ENCODE measurements at regions not wholly inside any gene's neighbourhood (a gene's known extent, or its start where the extent isn't known, plus 50 kb on each side); places are given as distances from the start of the nearest gene placed in this dataset.

DNA sequence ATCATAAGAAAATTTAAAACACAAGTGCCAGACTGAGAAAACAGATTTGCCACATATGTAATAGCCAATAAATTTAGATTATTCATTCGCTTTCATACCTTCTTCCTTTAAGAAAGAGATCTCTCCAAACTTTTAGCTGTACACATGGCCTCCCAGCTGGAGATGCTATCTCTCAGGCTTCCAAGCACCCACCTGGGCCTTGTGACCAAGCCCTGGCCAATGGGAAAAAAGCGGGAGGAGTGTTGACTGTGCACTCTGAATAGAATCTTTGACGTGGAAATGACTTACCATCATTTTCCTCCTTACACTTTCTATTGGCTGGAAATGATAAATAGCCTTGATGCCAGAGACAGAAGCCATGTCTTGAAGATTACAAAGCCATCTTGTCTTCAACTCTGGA lies 1106.6 kb downstream of the TBL1XR1 start:
- ChIA-PET POLR2A (no interaction called here), CTCF (no interaction called here)
- Mint-ChIP-seq H3K4me1 (ENCODE audit: low read depth) (no peaks in the 10 kb centered on the region), H3K36me3 (no peaks in the 10 kb centered on the region), H3K27me3 (no peaks in the 10 kb centered on the region), H3K4me3 (no peak overlapping the region), H3K27ac (no peak overlapping the region), H3K9me3 (peaks cover 3% of the 10 kb centered on the region)
- intact Hi-C loops (cut with micrococcal nuclease): no loop called here
- DNase-seq: no peak

DNA sequence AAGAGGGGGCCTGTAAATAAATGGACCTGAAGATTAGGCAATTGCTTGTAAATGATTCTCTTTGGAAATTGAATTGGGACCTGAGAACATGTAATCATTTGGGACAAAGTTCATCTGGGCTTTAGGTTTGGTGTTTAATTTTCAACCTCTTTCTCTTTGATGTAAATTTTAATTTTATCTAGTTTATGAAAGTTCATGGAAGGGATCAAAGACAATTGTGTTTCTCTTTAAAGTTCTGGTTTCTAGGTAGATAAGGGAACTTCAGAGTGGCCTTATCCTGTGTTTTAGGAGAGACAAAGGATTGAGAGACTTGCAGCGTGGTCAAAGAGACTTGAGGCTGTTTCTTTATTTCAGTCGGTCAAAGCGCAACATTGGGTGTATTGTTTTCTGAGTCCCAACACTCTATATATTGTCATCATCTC lies 1108.3 kb downstream of the TBL1XR1 start:
- ChIA-PET POLR2A (no interaction called here), CTCF (no interaction called here)
- H3K9me3 Mint-ChIP-seq: peaks cover under 1% of the 10 kb centered on the region
- no peaks in the 10 kb centered on the region for H3K36me3 Mint-ChIP-seq
- no peaks in the 10 kb centered on the region for H3K27me3 Mint-ChIP-seq
- intact Hi-C loops (cut with micrococcal nuclease): no loop called here
- DNase-seq: no peak
- no peak overlapping the region for H3K4me3 Mint-ChIP-seq
- no peak overlapping the region for H3K27ac Mint-ChIP-seq
- H3K4me1 Mint-ChIP-seq (ENCODE audit: low read depth): no peaks in the 10 kb centered on the region

- Mint-ChIP-seq H3K27ac (no peak overlapping the region), H3K4me1 (ENCODE audit: low read depth) (no peaks in the 10 kb centered on the region), H3K36me3 (no peaks in the 10 kb centered on the region), H3K9me3 (no peaks in the 10 kb centered on the region), H3K27me3 (no peaks in the 10 kb centered on the region), H3K4me3 (no peak overlapping the region)
- no peak for DNase-seq
- CTCF ChIA-PET: no interaction called here
- intact Hi-C loops (cut with micrococcal nuclease): no loop called here
- POLR2A ChIA-PET: no interaction called here
Measured at GRCh38 chr3:176087066-176087697, 1110.1 kb downstream of the TBL1XR1 start.

DNA sequence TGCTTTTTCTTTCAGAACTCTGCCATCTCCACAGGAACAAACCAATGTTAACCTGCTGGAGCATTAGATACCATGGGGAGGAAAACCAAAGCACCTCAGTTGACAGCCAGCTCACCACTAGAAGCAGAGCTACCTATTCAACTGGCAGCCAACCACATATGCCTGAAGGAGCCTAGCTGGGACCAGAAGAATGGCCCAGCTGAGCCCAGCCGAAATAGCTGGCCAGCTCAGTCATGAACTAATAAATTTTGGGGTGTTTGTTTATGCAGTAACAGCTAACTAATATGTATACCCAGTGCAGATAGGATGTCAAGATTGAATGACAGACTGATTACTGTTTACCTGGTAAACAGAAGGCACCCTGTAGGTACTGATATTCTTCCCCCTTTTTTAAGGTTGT lies 1117.5 kb downstream of the TBL1XR1 start:
- ChIA-PET CTCF (no interaction called here), POLR2A (no interaction called here)
- Mint-ChIP-seq H3K27ac (no peak overlapping the region), H3K27me3 (no peaks in the 10 kb centered on the region), H3K4me3 (no peak overlapping the region), H3K4me1 (ENCODE audit: low read depth) (no peaks in the 10 kb centered on the region), H3K9me3 (peaks cover 9% of the 10 kb centered on the region), H3K36me3 (no peaks in the 10 kb centered on the region)
- intact Hi-C loops (cut with micrococcal nuclease): no loop called here
- no peak for DNase-seq

- ChIA-PET CTCF (no interaction called here), POLR2A (no interaction called here)
- intact Hi-C loops (cut with micrococcal nuclease): no loop called here
- Mint-ChIP-seq H3K4me3 (no peak overlapping the region), H3K4me1 (ENCODE audit: low read depth) (no peaks in the 10 kb centered on the region), H3K36me3 (no peaks in the 10 kb centered on the region), H3K27ac (no peak overlapping the region), H3K27me3 (no peaks in the 10 kb centered on the region), H3K9me3 (peaks cover 9% of the 10 kb centered on the region)
- no peak for DNase-seq
Measured at GRCh38 chr3:176078906-176079305, 1118.4 kb downstream of the TBL1XR1 start.

GRCh38 chr3:176075491-176075890 lies 1121.8 kb downstream of the TBL1XR1 start:
- no peak for DNase-seq
- Mint-ChIP-seq H3K27ac (no peak overlapping the region), H3K36me3 (no peaks in the 10 kb centered on the region), H3K4me3 (no peak overlapping the region), H3K27me3 (no peaks in the 10 kb centered on the region), H3K4me1 (ENCODE audit: low read depth) (no peaks in the 10 kb centered on the region), H3K9me3 (peaks cover 13% of the 10 kb centered on the region)
- intact Hi-C loops (cut with micrococcal nuclease): no loop called here
- ChIA-PET CTCF (no interaction called here), POLR2A (no interaction called here)

DNA sequence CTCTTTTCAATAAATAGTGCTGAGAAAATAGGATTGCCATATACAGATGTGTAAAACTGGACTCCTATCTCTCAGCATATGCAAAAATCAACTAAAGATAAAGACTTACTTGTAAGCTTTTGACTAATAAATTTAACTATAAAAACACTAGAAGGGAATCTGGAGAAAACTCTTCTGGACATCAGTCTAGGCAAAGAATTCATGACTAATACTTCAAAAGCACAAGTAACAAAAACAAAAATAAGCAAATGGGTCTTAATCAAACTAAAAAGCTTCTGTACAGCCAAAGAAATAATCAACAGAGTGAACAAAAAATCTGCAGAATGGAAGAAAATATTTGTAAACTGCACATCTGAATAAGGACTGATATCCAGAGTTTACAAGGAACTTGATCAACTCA lies 1122.2 kb downstream of the TBL1XR1 start:
- ChIA-PET CTCF (no interaction called here), POLR2A (no interaction called here)
- no peak for DNase-seq
- intact Hi-C loops (cut with micrococcal nuclease): no loop called here
- H3K27me3 Mint-ChIP-seq: no peaks in the 10 kb centered on the region
- H3K9me3 Mint-ChIP-seq: peaks cover 10% of the 10 kb centered on the region
- no peak overlapping the region for H3K4me3 Mint-ChIP-seq
- no peaks in the 10 kb centered on the region for H3K36me3 Mint-ChIP-seq
- no peaks in the 10 kb centered on the region for H3K4me1 Mint-ChIP-seq (ENCODE audit: low read depth)
- no peak overlapping the region for H3K27ac Mint-ChIP-seq

DNA sequence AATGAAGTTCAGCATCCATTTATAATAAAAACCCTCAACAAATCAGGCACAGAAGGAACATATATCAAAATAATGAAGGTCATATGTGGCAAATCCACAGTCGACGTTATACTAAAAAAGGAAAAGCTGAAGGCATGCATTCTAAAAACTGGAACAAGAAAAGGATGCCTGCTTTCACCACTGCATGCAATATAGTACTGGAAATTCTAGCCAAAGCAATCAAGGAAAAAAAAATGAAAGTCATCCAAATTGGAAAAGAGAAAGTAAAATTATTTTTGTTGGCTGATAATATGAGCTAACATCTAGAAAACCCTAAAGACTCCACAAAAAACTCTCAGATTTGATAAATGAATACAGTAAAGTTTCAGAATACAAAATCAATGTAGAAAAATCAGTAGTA lies 1123.2 kb downstream of the TBL1XR1 start:
- Mint-ChIP-seq H3K27me3 (no peaks in the 10 kb centered on the region), H3K4me3 (no peak overlapping the region), H3K9me3 (peaks cover 10% of the 10 kb centered on the region), H3K4me1 (ENCODE audit: low read depth) (no peaks in the 10 kb centered on the region), H3K36me3 (no peaks in the 10 kb centered on the region), H3K27ac (no peak overlapping the region)
- ChIA-PET POLR2A (no interaction called here), CTCF (no interaction called here)
- intact Hi-C loops (cut with micrococcal nuclease): no loop called here
- no peak for DNase-seq

DNA sequence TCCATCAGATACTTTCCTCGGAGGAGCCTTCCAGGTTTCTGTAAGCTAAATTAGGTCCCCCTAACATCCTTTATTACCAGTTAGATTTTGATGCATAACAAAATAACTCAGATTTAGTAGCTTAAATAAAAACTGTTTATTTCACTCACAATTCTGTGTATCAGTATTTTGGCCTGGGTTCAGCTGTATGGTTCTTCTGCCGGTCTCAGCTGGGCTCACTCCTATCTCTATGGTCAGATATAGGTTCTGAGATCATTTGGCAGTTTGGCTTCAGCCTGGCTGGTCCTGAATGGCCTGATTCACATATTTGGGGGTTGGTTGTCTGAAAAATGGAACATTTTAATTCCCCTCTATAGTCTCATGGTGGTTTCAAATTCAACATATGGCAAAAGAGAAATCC lies 1125.3 kb downstream of the TBL1XR1 start:
- Mint-ChIP-seq H3K27me3 (no peaks in the 10 kb centered on the region), H3K9me3 (peaks cover 3% of the 10 kb centered on the region), H3K27ac (no peak overlapping the region), H3K4me1 (ENCODE audit: low read depth) (no peaks in the 10 kb centered on the region), H3K36me3 (no peaks in the 10 kb centered on the region), H3K4me3 (no peak overlapping the region)
- ChIA-PET CTCF (no interaction called here), POLR2A (no interaction called here)
- no peak for DNase-seq
- intact Hi-C loops (cut with micrococcal nuclease): no loop called here

DNA sequence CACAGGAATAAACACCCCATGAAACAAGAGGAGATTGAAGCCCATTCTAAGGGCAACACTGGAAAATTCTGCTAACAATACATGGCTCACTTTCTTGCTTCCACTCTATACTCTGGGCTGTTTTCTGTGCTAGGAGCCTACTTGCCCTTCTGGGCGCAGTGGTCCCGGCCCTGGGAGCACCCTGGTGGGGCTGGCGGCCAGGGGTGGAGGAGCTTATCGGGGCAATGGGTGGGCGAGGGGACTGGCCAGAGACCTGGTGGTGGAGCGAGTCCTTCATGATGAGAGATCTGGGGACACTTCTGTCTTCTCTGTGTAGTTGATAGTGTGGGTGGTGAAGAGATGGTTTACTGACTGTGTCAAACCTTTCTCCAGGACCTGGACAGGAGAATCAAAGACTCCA lies 1128.5 kb downstream of the TBL1XR1 start:
- H3K36me3 Mint-ChIP-seq: no peaks in the 10 kb centered on the region
- ChIA-PET CTCF (no interaction called here), POLR2A (no interaction called here)
- intact Hi-C loops (cut with micrococcal nuclease): no loop called here
- no peak for DNase-seq
- H3K4me1 Mint-ChIP-seq (ENCODE audit: low read depth): no peaks in the 10 kb centered on the region
- no peaks in the 10 kb centered on the region for H3K27me3 Mint-ChIP-seq
- H3K9me3 Mint-ChIP-seq: peaks cover 3% of the 10 kb centered on the region
- no peak overlapping the region for H3K4me3 Mint-ChIP-seq
- H3K27ac Mint-ChIP-seq: no peak overlapping the region

- DNase-seq: no peak
- Mint-ChIP-seq H3K9me3 (no peaks in the 10 kb centered on the region), H3K36me3 (no peaks in the 10 kb centered on the region), H3K27me3 (no peaks in the 10 kb centered on the region), H3K4me3 (no peak overlapping the region), H3K27ac (no peak overlapping the region), H3K4me1 (ENCODE audit: low read depth) (no peaks in the 10 kb centered on the region)
- POLR2A ChIA-PET: no interaction called here
- CTCF ChIA-PET: no interaction called here
- intact Hi-C loops (cut with micrococcal nuclease): no loop called here
Measured at GRCh38 chr3:176058856-176059255, 1138.4 kb downstream of the TBL1XR1 start.

DNA sequence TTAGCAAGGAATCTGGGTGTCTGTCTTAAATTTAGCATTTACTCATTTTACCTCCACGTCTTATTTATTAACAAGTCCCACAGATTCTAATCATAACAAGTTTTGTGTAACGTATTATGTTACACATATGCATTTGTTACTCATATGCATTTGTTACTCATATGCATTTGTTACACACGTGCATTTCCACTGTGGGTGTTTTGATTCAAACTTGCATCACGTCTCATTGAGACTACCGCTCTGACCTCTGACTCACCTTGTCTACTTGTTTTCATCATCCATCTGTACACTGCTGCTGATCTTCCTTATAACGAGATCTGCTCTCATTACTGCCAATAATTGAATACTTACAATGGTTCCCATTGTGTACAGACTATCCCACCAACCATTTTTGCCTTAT lies 1141.4 kb downstream of the TBL1XR1 start:
- no peak for DNase-seq
- Mint-ChIP-seq H3K4me3 (no peak overlapping the region), H3K27me3 (no peaks in the 10 kb centered on the region), H3K36me3 (no peaks in the 10 kb centered on the region), H3K27ac (no peak overlapping the region), H3K9me3 (no peaks in the 10 kb centered on the region), H3K4me1 (ENCODE audit: low read depth) (no peaks in the 10 kb centered on the region)
- ChIA-PET CTCF (no interaction called here), POLR2A (no interaction called here)
- intact Hi-C loops (cut with micrococcal nuclease): no loop called here

GRCh38 chr3:176051766-176052165 lies 1145.5 kb downstream of the TBL1XR1 start:
- Mint-ChIP-seq H3K27ac (no peak overlapping the region), H3K9me3 (no peaks in the 10 kb centered on the region), H3K36me3 (no peaks in the 10 kb centered on the region), H3K4me1 (ENCODE audit: low read depth) (no peaks in the 10 kb centered on the region), H3K27me3 (no peaks in the 10 kb centered on the region), H3K4me3 (no peak overlapping the region)
- DNase-seq: no peak
- ChIA-PET CTCF (no interaction called here), POLR2A (no interaction called here)
- intact Hi-C loops (cut with micrococcal nuclease): no loop called here

DNA sequence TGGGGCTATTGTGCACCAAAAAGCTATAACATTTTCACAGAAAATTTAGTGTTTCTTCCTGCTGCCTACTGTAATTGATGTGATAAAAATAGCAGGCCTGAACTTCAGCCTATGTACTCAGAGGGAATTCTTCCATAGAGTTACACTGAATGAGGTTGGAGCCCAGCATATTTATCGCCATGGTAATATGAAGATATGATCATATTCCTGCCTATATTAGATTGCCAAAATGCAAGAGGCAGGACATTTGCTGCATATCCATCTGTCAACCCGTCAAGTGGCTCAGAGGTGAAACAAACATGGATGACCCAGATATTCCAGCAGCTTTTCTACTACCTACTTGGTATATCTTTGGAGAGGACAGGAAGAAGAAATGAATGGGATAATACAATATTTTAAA lies 1150.6 kb downstream of the TBL1XR1 start:
- no peaks in the 10 kb centered on the region for H3K36me3 Mint-ChIP-seq
- no peaks in the 10 kb centered on the region for H3K27me3 Mint-ChIP-seq
- H3K4me3 Mint-ChIP-seq: no peak overlapping the region
- ChIA-PET CTCF (no interaction called here), POLR2A (no interaction called here)
- intact Hi-C loops (cut with micrococcal nuclease): no loop called here
- H3K4me1 Mint-ChIP-seq (ENCODE audit: low read depth): no peaks in the 10 kb centered on the region
- no peak for DNase-seq
- H3K9me3 Mint-ChIP-seq: no peaks in the 10 kb centered on the region
- H3K27ac Mint-ChIP-seq: no peak overlapping the region
